ENCODE measurements at regions not wholly inside any gene's neighbourhood (a gene's known extent, or its start where the extent isn't known, plus 50 kb on each side); places are given as distances from the start of the nearest gene placed in this dataset.
A peak's percentile ranks its signal among the peaks of the same experiment; 100 is the strongest.

- Histone ChIP-seq H3K9me3 (no peaks in the 10 kb centered on the region), H3K4me1 (no peaks in the 10 kb centered on the region), H3K27me3 (no peaks in the 10 kb centered on the region), H3K4me3 (no peak overlapping the region), H3K36me3 (no peaks in the 10 kb centered on the region), H3K27ac (no peak overlapping the region)
- no peak for TF ChIP-seq CTCF (IDR thresholded peaks at IDR 0.05)
- DNase-seq, result no peak
- intact Hi-C loops (cut with DNase I), result no loop called here
- ATAC-seq, result peak; percentile 74
These were observed 121.9 kb downstream of the MAB21L3 start for GRCh38 chr1:116232989-116233514.

- Histone ChIP-seq H3K4me1 (no peaks in the 10 kb centered on the region), H3K4me3 (no peak overlapping the region), H3K27me3 (no peaks in the 10 kb centered on the region), H3K27ac (no peak overlapping the region), H3K9me3 (no peaks in the 10 kb centered on the region), H3K36me3 (no peaks in the 10 kb centered on the region)
- ATAC-seq, result no peak
- intact Hi-C loops (cut with DNase I), result no loop called here
- no peak for DNase-seq
- no peak for TF ChIP-seq CTCF (IDR thresholded peaks at IDR 0.05)
These were observed 123.2 kb downstream of the MAB21L3 start for GRCh38 chr1:116234429-116234828.

GRCh38 chr1:116239916-116240315, 128.7 kb downstream of the MAB21L3 start:
- peaks cover 13% of the 10 kb centered on the region for H3K4me1 ChIP-seq
- no peak overlapping the region for H3K27ac ChIP-seq
- intact Hi-C loops (cut with DNase I), result no loop called here
- ATAC-seq (no peak), DNase-seq (no peak)
- H3K4me3 ChIP-seq, result no peak overlapping the region
- H3K27me3 ChIP-seq, result no peaks in the 10 kb centered on the region
- TF ChIP-seq CTCF (IDR thresholded peaks at IDR 0.05), result no peak
- H3K9me3 ChIP-seq, result no peaks in the 10 kb centered on the region
- H3K36me3 ChIP-seq, result no peaks in the 10 kb centered on the region

GRCh38 chr1:116242741-116243140, 130.3 kb upstream of the ATP1A1 start:
- Histone ChIP-seq H3K9me3 (no peaks in the 10 kb centered on the region), H3K4me3 (no peak overlapping the region), H3K27ac (peak overlapping the region; percentile 58), H3K4me1 (peaks cover 13% of the 10 kb centered on the region), H3K36me3 (no peaks in the 10 kb centered on the region), H3K27me3 (no peaks in the 10 kb centered on the region)
- peak; percentile 48 for ATAC-seq
- no peak for DNase-seq
- intact Hi-C loops (cut with DNase I), result no loop called here
- TF ChIP-seq CTCF (IDR thresholded peaks at IDR 0.05), result no peak

- peak; percentile 91 for ATAC-seq
- H3K27me3 ChIP-seq, result no peaks in the 10 kb centered on the region
- no peaks in the 10 kb centered on the region for H3K9me3 ChIP-seq
- no peaks in the 10 kb centered on the region for H3K36me3 ChIP-seq
- H3K4me1 ChIP-seq, result peaks cover 13% of the 10 kb centered on the region
- H3K4me3 ChIP-seq, result no peak overlapping the region
- intact Hi-C loops (cut with DNase I), result no loop called here
- DNase-seq, result peak; percentile 70
- TF ChIP-seq CTCF (IDR thresholded peaks at IDR 0.05), result no peak
- peak overlapping the region; percentile 58 for H3K27ac ChIP-seq
These were observed 129.6 kb upstream of the ATP1A1 start for GRCh38 chr1:116243333-116244054.
